HPDE6-E6E7 (cell line): ENCODE measurements at regions not wholly inside any gene's neighbourhood (a gene's known extent, or its start where the extent isn't known, plus 50 kb on each side); places are given as distances from the start of the nearest gene placed in this dataset.
"Not testable (repeated sequence)": the region's sequence is repeated elsewhere in the genome, so short reads cannot be mapped to it uniquely, and the experiment has no call there.

Source experiments
- DNase-seq: peaks from one replicate; pipeline ENCODE4 v3.0.0; 2011; ENCODE audit warnings: missing footprints; ENCODE audit errors: extremely low spot score

DNA sequence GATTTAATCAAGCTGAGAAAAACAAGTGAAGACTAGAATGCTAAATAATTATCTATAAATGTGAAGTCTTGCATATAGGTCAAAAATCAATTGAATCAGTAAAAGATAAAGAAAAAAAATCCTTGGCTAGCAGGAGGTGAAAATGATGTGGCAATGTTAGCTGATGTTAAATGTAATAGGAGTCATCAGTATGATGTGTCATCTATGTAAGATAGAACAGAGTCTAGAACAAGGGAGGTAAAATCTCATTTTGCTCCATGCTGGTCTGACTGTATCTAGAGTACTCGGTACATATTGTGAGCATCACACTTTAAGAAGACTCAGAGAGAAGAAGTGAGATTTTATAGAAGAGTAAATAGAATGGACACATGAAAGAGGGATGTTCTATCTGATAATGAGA is 721.2 kb downstream of the ETS1 start:
- no peak for DNase-seq

GRCh38 chr11:127864861-127865260 is 722.5 kb downstream of the ETS1 start:
- DNase-seq = no peak

- peak; percentile 9 for DNase-seq
These were observed 725.0 kb downstream of the ETS1 start for GRCh38 chr11:127862406-127862805.

DNA sequence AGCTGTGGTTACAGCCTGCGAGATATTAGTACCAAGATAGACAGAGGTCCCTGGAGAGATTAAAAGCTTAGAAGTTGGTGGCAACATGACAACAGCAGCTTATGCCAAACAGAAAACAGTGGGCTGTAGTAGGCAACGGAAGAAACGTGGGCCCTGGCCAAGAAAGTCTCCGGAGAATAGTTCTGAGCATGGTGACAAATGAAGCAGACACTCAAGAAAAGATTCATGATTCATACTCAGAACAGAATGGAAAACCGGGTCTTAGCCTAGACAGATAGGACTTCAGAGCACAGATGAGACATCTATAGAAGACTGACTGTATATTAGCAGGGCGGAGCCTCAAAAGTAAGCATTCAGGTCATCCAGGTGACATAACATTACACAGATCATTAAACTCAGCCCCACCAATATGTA is 727.4 kb downstream of the ETS1 start:
- no peak for DNase-seq

GRCh38 chr11:127844876-127845275 is 742.5 kb downstream of the ETS1 start:
- no peak for DNase-seq

- peak; percentile 33 for DNase-seq
These were observed 743.6 kb downstream of the ETS1 start for GRCh38 chr11:127843483-127844396.

DNA sequence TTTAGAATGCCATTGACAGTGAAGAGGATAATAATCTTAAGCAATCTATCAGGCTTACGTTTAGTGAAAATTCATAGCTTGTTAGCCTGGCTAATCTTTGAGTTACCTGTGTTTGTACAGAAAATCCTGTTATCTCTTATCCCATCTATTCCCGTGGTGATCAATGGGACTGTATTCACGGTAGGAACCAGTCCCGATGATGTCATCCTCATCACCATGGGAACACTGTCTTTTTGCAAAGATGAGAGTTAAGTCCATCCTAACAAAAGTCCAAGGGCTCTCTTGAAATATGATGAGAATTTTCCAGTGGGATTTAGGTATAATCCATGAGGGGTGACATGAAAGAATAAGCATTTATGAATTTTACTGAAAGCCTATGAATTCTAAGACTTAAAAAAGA is 762.2 kb downstream of the ETS1 start:
- no peak for DNase-seq

DNA sequence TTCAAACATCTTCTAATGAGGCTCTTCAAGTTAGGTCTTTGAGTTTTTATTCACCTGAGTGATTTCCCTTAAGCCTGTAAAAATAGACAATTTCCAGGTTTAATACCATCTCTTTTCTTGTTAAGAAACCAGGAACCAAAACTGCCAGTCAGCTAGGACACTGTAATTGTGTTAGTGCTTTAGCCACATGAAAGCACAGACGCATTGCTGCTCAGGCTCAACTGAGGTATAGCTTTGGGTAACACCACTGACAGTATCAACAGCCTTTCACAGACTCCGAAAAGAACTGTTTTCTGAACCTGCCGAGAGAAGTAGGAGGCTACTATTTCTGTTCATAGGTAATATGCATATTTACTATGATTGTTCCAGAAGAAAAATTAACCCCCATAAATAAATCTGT is 768.7 kb downstream of the ETS1 start:
- no peak for DNase-seq

GRCh38 chr11:127816962-127817361 is 770.4 kb downstream of the ETS1 start:
- no peak for DNase-seq

- DNase-seq = no peak
These were observed 772.0 kb downstream of the ETS1 start for GRCh38 chr11:127815331-127815730.

DNA sequence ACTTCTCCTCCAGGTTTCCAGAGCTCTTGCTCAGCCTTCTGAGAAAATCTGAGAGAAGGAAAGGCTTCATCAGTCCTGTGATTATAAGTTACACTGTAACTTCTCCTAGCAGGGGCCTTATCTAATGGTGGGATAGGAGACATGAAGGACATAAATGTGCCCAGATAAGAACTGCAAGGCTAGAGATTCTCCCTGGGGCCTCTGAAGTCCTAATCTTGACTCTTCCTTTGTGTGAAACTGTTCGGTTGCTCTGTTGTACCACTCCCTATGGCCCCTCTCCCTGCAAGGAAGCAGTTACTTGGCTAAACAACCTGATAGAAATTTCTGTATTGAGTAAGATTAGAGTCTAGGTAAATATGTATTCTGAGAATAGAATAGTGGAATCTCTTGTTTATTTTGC is 780.9 kb downstream of the ETS1 start:
- no peak for DNase-seq

- no peak for DNase-seq
These were observed 781.6 kb downstream of the ETS1 start for GRCh38 chr11:127805771-127806170.

DNA sequence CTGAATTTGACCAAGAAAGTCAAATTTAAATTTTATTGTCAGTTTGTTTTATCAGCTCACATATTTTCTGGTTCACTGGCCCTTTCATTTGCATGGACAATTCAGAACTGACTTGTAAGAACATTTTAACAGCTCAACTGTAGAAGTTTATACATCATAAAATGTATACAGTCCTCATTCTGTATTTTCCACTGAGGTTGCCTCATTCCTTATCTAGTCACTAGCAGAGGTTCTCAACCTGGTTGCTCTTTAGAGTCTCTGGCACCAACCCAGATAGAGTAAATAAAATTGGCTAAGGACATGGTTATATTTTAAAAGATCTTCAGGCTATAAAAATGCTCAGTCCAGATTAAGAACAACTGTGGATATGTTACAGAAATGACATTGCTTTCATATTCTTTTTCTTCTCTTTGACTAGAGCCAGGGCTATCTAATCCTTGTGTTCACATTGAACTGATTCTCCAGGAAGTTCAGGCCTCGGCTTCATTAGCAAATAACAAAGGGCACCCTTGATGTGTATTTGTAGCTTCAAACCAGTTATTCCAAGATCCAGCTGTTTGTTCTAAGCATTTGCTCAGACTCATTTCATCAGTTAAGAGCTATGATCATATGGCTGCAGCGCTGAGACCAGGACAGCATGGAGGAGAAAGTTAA is 782.5 kb downstream of the ETS1 start:
- DNase-seq = no peak

DNA sequence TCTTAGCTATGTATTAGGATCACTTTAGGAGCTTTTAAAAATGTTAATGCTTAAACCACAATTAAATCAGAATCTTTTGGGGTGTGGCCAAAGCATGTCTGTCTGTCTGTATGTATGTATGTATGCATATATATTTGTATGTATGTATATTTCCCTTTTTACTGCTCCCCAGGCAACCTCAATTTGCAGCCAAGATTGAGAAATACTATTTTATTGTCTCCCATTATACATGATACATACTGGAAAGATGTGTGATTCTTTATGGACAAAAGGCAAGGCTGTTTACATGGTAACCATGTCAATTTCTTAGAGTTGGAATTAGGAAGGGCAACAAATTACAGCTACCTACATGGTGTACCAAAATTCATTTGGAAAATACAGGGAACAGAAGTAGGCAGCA is 783.6 kb downstream of the ETS1 start:
- DNase-seq = no peak

- no peak for DNase-seq
These were observed 786.2 kb downstream of the ETS1 start for GRCh38 chr11:127800989-127801688.

DNA sequence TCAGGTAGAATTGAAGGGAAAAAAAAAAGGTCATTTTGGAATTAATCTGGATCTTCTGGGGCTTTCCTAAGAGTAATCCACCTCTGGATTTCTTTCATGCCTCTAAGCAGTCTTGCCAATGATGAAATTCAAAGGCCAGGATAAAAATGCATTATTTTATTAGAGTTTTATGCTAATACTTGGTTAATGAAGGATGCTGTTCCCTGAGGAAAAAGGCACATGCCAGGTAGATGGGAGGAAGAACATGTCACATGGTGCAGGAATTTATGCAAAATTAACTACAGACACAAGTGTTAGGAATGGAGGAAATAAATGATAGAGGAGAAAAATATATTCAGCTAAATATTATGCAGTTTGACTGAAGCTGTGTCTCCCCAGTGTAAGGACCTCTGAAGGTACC is 792.0 kb downstream of the ETS1 start:
- DNase-seq = no peak

- no peak for DNase-seq
These were observed 791.3 kb upstream of the KIRREL3 start for GRCh38 chr11:127791844-127792243.

DNA sequence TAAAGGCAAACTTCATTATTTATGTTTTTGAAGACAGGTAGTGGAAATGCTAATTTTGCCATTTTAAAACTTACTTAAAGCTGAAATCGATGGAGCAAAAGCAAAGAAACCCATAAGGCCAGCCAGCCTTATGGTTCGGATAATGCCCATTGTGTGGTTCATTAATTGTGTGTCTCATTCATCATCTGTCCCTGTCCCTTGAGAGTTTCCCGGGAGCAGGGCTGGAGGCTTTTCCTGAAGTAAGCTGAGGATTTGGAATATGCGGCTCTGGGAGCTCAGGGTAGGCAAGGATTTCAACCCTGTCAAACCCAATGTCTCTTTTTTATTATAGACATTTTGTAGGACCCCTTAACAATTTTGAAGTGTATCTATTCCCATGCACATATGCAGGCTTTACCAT is 790.0 kb upstream of the KIRREL3 start:
- DNase-seq = no peak

- DNase-seq = peak; percentile 4
These were observed 789.4 kb upstream of the KIRREL3 start for GRCh38 chr11:127789927-127790326.

DNA sequence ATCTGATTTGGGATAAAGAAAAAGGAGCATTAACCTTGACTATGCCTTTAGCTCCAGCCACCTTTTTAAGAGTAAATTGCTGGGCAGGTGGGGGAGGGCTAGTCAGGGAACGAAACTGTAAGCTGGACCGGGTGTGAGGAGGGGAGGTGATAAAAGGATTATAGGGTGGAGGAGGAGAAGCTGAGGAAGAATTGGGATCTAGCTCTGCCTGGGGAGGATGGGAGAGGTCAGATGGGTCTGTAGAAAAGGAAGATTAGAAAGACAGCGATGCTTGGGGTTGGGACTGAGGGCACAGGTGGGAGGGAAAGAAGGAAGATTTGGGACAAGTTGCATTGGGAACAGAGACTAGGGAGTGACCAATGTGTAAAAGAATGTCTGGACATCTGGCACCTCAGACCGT is 772.4 kb upstream of the KIRREL3 start:
- not testable (repeated sequence) for DNase-seq

GRCh38 chr11:127768931-127769330 is 768.4 kb upstream of the KIRREL3 start:
- DNase-seq = not testable (repeated sequence)

- DNase-seq = no peak
These were observed 766.2 kb upstream of the KIRREL3 start for GRCh38 chr11:127766734-127767133.
